Uterus (tissue), 2 donors: ENCODE measurements at regions not wholly inside any gene's neighbourhood (a gene's known extent, or its start where the extent isn't known, plus 50 kb on each side); places are given as distances from the start of the nearest gene placed in this dataset.

ENCODE experiments used
- POLR2A ChIP-seq, 2 donors: fragments of 450-650 bp; IDR thresholded peaks; one replicate each; pipeline ENCODE4 v1.6.1; 2016; ENCODE audit warnings: antibody characterized with exemption in 2 of 2, mild to moderate bottlenecking in 1 of 2, moderate library complexity in 1 of 2
- TF ChIP-seq, protein P1 (sequence below), 4 experiments: fragments of 200-600 bp in 2 of 4; fragments of 450-650 bp in 2 of 4; sonication (generic) in 2 of 4; IDR thresholded peaks; one replicate each; pipeline ENCODE4 v1.5.1; 2016 to 2019; ENCODE audit warnings: antibody characterized with exemption in 4 of 4, mild to moderate bottlenecking in 2 of 4, moderate library complexity in 1 of 4

DNA sequence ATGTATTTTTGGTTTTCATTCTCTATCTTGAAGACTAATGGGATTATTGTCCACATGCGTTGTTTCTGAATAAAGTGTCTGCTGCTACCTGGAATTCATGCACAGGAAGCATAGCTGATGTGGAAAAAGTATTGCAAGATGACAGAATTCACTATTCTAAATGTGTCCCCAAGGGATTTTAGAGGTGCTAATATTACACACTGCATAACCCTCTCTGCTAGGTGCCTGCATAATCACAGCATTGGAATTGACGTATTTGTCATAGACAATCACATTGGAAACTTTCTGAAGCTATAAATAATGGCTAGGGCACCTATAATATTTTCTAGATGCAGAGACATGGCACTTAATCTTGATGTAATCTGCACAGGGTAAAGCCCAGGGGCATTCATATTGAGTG, 496.1 kb downstream of the JRKL start:
- TF ChIP-seq, protein P1, sequence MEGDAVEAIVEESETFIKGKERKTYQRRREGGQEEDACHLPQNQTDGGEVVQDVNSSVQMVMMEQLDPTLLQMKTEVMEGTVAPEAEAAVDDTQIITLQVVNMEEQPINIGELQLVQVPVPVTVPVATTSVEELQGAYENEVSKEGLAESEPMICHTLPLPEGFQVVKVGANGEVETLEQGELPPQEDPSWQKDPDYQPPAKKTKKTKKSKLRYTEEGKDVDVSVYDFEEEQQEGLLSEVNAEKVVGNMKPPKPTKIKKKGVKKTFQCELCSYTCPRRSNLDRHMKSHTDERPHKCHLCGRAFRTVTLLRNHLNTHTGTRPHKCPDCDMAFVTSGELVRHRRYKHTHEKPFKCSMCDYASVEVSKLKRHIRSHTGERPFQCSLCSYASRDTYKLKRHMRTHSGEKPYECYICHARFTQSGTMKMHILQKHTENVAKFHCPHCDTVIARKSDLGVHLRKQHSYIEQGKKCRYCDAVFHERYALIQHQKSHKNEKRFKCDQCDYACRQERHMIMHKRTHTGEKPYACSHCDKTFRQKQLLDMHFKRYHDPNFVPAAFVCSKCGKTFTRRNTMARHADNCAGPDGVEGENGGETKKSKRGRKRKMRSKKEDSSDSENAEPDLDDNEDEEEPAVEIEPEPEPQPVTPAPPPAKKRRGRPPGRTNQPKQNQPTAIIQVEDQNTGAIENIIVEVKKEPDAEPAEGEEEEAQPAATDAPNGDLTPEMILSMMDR (IDR thresholded peaks at IDR 0.05) = no peak
- no peak for TF ChIP-seq POLR2A (IDR thresholded peaks at IDR 0.05)
